HEK293 (cell line): ENCODE measurements at regions not wholly inside any gene's neighbourhood (a gene's known extent, or its start where the extent isn't known, plus 50 kb on each side); places are given as distances from the start of the nearest gene placed in this dataset.

Experiments
- ZBTB1 ChIP-seq: fragments of 450-650 bp; formaldehyde crosslinking; IDR thresholded peaks from 2 replicates; pipeline ENCODE4 v1.5.1; 2016; ENCODE audit warnings: missing biosample characterization, missing genetic modification characterization
- ZFP3 ChIP-seq: fragments of 450-650 bp; formaldehyde crosslinking; IDR thresholded peaks from 2 replicates; pipeline ENCODE4 v1.5.1; 2016; ENCODE audit warnings: low read depth, missing biosample characterization, missing genetic modification characterization
- ZNF335 ChIP-seq: fragments of 450-650 bp; formaldehyde crosslinking; conservative IDR thresholded peaks from 2 replicates; pipeline ENCODE4 v1.5.1; 2016; ENCODE audit warnings: missing biosample characterization, missing genetic modification characterization
- ZNF416 ChIP-seq: fragments of 450-650 bp; formaldehyde crosslinking; IDR thresholded peaks from 2 replicates; pipeline ENCODE4 v1.5.1; 2016; ENCODE audit warnings: missing biosample characterization, missing genetic modification characterization
- ZNF521 ChIP-seq: fragments of 450-650 bp; formaldehyde crosslinking; IDR thresholded peaks from 2 replicates; pipeline ENCODE4 v1.5.1; 2017; ENCODE audit warnings: missing biosample characterization, mild to moderate bottlenecking, missing genetic modification characterization
- ZNF549 ChIP-seq: fragments of 450-650 bp; IDR thresholded peaks from 2 replicates; pipeline ENCODE4 v1.5.1; 2018; ENCODE audit warnings: missing biosample characterization, missing genetic modification characterization, mild to moderate bottlenecking, inconsistent platforms, moderate library complexity
- ZNF837 ChIP-seq: fragments of 450-650 bp; formaldehyde crosslinking; IDR thresholded peaks from 2 replicates; pipeline ENCODE4 v1.5.1; 2016; ENCODE audit warnings: missing biosample characterization, missing genetic modification characterization
- TF ChIP-seq, protein P1 (sequence below): fragments of 450-650 bp; formaldehyde crosslinking; IDR thresholded peaks from 2 replicates; pipeline ENCODE4 v1.5.1; 2016; ENCODE audit warnings: missing biosample characterization, missing genetic modification characterization
- TF ChIP-seq, protein P2 (sequence below): fragments of 450-650 bp; formaldehyde crosslinking; conservative IDR thresholded peaks from 2 replicates; pipeline ENCODE4 v1.5.1; 2016; ENCODE audit warnings: low read depth, missing biosample characterization, missing genetic modification characterization
- TF ChIP-seq, protein P3 (sequence below): fragments of 450-650 bp; formaldehyde crosslinking; IDR thresholded peaks from 2 replicates; pipeline ENCODE4 v1.5.1; 2016; ENCODE audit warnings: missing biosample characterization, missing genetic modification characterization
- TF ChIP-seq, protein P4 (sequence below): fragments of 450-650 bp; formaldehyde crosslinking; IDR thresholded peaks from 2 replicates; pipeline ENCODE4 v1.5.1; 2016; ENCODE audit warnings: missing biosample characterization, missing genetic modification characterization, borderline replicate concordance
- TF ChIP-seq, protein P5 (sequence below): fragments of 450-650 bp; formaldehyde crosslinking; IDR thresholded peaks from 2 replicates; pipeline ENCODE4 v1.5.1; 2016; ENCODE audit warnings: missing biosample characterization, missing genetic modification characterization
- TF ChIP-seq, protein P6 (sequence below): IDR thresholded peaks from 2 replicates; pipeline ENCODE4 v1.6.1; 2011; ENCODE audit warnings: mild to moderate bottlenecking, low read depth, low read length, borderline replicate concordance

DNA sequence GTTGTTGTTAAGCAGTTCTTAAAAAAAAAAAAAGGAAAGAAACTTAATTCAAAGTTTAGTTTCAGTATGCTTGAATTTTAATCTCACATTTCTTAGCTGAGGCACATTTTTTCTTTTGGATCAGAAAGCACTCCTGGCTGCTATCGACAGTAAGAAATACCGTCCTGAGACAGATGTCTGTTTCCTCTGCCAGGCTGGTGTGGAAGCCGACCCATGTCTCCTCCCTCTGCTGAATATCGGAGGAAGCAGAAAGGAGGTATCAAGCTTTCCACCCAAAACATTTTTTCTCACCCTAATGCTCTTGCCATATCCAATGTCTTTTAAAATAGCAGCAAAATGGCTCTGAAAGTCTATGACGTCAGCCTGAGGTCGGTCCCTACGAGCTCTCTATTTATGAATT, 208.1 kb downstream of the TLE4 start:
- TF ChIP-seq, protein P1, sequence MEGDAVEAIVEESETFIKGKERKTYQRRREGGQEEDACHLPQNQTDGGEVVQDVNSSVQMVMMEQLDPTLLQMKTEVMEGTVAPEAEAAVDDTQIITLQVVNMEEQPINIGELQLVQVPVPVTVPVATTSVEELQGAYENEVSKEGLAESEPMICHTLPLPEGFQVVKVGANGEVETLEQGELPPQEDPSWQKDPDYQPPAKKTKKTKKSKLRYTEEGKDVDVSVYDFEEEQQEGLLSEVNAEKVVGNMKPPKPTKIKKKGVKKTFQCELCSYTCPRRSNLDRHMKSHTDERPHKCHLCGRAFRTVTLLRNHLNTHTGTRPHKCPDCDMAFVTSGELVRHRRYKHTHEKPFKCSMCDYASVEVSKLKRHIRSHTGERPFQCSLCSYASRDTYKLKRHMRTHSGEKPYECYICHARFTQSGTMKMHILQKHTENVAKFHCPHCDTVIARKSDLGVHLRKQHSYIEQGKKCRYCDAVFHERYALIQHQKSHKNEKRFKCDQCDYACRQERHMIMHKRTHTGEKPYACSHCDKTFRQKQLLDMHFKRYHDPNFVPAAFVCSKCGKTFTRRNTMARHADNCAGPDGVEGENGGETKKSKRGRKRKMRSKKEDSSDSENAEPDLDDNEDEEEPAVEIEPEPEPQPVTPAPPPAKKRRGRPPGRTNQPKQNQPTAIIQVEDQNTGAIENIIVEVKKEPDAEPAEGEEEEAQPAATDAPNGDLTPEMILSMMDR (tag by site-specific recombination) = no peak
- TF ChIP-seq ZNF521 (tag by site-specific recombination) = no peak
- no peak for TF ChIP-seq ZBTB1 (tag by site-specific recombination)
- TF ChIP-seq ZFP3 (tag by site-specific recombination) = no peak
- no peak for TF ChIP-seq ZNF416
- TF ChIP-seq ZNF837 (tag by site-specific recombination) = no peak
- TF ChIP-seq, protein P2, sequence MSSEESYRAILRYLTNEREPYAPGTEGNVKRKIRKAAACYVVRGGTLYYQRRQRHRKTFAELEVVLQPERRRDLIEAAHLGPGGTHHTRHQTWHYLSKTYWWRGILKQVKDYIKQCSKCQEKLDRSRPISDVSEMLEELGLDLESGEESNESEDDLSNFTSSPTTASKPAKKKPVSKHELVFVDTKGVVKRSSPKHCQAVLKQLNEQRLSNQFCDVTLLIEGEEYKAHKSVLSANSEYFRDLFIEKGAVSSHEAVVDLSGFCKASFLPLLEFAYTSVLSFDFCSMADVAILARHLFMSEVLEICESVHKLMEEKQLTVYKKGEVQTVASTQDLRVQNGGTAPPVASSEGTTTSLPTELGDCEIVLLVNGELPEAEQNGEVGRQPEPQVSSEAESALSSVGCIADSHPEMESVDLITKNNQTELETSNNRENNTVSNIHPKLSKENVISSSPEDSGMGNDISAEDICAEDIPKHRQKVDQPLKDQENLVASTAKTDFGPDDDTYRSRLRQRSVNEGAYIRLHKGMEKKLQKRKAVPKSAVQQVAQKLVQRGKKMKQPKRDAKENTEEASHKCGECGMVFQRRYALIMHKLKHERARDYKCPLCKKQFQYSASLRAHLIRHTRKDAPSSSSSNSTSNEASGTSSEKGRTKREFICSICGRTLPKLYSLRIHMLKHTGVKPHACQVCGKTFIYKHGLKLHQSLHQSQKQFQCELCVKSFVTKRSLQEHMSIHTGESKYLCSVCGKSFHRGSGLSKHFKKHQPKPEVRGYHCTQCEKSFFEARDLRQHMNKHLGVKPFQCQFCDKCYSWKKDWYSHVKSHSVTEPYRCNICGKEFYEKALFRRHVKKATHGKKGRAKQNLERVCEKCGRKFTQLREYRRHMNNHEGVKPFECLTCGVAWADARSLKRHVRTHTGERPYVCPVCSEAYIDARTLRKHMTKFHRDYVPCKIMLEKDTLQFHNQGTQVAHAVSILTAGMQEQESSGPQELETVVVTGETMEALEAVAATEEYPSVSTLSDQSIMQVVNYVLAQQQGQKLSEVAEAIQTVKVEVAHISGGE (tag by site-specific recombination) = no peak
- TF ChIP-seq ZNF549 (tag by site-specific recombination) = no peak
- TF ChIP-seq, protein P3, sequence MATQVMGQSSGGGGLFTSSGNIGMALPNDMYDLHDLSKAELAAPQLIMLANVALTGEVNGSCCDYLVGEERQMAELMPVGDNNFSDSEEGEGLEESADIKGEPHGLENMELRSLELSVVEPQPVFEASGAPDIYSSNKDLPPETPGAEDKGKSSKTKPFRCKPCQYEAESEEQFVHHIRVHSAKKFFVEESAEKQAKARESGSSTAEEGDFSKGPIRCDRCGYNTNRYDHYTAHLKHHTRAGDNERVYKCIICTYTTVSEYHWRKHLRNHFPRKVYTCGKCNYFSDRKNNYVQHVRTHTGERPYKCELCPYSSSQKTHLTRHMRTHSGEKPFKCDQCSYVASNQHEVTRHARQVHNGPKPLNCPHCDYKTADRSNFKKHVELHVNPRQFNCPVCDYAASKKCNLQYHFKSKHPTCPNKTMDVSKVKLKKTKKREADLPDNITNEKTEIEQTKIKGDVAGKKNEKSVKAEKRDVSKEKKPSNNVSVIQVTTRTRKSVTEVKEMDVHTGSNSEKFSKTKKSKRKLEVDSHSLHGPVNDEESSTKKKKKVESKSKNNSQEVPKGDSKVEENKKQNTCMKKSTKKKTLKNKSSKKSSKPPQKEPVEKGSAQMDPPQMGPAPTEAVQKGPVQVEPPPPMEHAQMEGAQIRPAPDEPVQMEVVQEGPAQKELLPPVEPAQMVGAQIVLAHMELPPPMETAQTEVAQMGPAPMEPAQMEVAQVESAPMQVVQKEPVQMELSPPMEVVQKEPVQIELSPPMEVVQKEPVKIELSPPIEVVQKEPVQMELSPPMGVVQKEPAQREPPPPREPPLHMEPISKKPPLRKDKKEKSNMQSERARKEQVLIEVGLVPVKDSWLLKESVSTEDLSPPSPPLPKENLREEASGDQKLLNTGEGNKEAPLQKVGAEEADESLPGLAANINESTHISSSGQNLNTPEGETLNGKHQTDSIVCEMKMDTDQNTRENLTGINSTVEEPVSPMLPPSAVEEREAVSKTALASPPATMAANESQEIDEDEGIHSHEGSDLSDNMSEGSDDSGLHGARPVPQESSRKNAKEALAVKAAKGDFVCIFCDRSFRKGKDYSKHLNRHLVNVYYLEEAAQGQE = no peak
- TF ChIP-seq, protein P4, sequence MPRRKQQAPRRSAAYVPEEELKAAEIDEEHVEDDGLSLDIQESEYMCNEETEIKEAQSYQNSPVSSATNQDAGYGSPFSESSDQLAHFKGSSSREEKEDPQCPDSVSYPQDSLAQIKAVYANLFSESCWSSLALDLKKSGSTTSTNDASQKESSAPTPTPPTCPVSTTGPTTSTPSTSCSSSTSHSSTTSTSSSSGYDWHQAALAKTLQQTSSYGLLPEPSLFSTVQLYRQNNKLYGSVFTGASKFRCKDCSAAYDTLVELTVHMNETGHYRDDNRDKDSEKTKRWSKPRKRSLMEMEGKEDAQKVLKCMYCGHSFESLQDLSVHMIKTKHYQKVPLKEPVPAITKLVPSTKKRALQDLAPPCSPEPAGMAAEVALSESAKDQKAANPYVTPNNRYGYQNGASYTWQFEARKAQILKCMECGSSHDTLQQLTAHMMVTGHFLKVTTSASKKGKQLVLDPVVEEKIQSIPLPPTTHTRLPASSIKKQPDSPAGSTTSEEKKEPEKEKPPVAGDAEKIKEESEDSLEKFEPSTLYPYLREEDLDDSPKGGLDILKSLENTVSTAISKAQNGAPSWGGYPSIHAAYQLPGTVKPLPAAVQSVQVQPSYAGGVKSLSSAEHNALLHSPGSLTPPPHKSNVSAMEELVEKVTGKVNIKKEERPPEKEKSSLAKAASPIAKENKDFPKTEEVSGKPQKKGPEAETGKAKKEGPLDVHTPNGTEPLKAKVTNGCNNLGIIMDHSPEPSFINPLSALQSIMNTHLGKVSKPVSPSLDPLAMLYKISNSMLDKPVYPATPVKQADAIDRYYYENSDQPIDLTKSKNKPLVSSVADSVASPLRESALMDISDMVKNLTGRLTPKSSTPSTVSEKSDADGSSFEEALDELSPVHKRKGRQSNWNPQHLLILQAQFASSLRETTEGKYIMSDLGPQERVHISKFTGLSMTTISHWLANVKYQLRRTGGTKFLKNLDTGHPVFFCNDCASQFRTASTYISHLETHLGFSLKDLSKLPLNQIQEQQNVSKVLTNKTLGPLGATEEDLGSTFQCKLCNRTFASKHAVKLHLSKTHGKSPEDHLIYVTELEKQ (tag by site-specific recombination) = no peak
- TF ChIP-seq, protein P5, sequence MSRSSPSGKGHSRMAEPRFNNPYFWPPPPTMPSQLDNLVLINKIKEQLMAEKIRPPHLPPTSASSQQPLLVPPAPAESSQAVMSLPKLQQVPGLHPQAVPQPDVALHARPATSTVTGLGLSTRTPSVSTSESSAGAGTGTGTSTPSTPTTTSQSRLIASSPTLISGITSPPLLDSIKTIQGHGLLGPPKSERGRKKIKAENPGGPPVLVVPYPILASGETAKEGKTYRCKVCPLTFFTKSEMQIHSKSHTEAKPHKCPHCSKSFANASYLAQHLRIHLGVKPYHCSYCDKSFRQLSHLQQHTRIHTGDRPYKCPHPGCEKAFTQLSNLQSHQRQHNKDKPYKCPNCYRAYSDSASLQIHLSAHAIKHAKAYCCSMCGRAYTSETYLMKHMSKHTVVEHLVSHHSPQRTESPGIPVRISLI = no peak
- TF ChIP-seq, protein P6, sequence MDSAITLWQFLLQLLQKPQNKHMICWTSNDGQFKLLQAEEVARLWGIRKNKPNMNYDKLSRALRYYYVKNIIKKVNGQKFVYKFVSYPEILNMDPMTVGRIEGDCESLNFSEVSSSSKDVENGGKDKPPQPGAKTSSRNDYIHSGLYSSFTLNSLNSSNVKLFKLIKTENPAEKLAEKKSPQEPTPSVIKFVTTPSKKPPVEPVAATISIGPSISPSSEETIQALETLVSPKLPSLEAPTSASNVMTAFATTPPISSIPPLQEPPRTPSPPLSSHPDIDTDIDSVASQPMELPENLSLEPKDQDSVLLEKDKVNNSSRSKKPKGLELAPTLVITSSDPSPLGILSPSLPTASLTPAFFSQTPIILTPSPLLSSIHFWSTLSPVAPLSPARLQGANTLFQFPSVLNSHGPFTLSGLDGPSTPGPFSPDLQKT = no peak
- TF ChIP-seq ZNF335 (tag by site-specific recombination) = no peak
